ENCODE measurements at regions not wholly inside any gene's neighbourhood (a gene's known extent, or its start where the extent isn't known, plus 50 kb on each side); places are given as distances from the start of the nearest gene placed in this dataset.
A peak's percentile ranks its signal among the peaks of the same experiment; 100 is the strongest.
"Not testable (repeated sequence)": the region's sequence is repeated elsewhere in the genome, so short reads cannot be mapped to it uniquely, and the experiment has no call there.

GRCh38 chr13:109940637-109941036 lies 154.3 kb upstream of the IRS2 start:
- Histone ChIP-seq H3K9me3 (no peaks in the 10 kb centered on the region), H3K4me1 (no peaks in the 10 kb centered on the region), H3K36me3 (no peaks in the 10 kb centered on the region), H3K27me3 (no peaks in the 10 kb centered on the region), H3K27ac (no peak overlapping the region), H3K4me3 (no peak overlapping the region)
- TF ChIP-seq CTCF (IDR thresholded peaks at IDR 0.05) = no peak
- intact Hi-C loops (cut with DNase I) = no loop called here
- DNase-seq (ENCODE audit: low spot score in 2 of 2) = no peak

- no peak for DNase-seq (ENCODE audit: low spot score in 2 of 2)
- Histone ChIP-seq H3K9me3 (no peaks in the 10 kb centered on the region), H3K4me1 (no peaks in the 10 kb centered on the region), H3K27me3 (no peaks in the 10 kb centered on the region), H3K4me3 (no peak overlapping the region), H3K36me3 (no peaks in the 10 kb centered on the region), H3K27ac (no peak overlapping the region)
- intact Hi-C loops (cut with DNase I) = no loop called here
- no peak for TF ChIP-seq CTCF (IDR thresholded peaks at IDR 0.05)
Measured at GRCh38 chr13:109939838-109940237, 153.5 kb upstream of the IRS2 start.

DNA sequence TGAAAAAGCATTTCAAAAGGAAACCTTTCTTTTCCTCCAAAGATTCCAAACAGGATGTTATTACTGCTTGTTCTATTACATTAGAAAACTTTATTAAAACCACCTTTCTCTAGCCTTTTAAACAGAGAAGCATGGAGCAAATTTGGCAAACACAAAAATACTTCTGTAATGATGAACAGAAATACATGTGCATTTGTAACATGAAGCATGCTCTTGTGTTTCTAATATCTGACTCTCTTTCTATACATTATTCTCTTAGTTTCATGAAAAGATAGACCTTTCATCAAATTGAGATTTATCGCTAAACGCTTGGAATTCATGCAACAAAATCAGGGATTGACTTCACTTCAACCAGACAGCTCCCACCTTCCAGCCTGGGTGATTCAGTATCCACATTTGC lies 152.8 kb upstream of the IRS2 start:
- no peaks in the 10 kb centered on the region for H3K27me3 ChIP-seq
- H3K27ac ChIP-seq = no peak overlapping the region
- no peaks in the 10 kb centered on the region for H3K9me3 ChIP-seq
- TF ChIP-seq CTCF (IDR thresholded peaks at IDR 0.05) = no peak
- H3K36me3 ChIP-seq = no peaks in the 10 kb centered on the region
- H3K4me3 ChIP-seq = no peak overlapping the region
- no peaks in the 10 kb centered on the region for H3K4me1 ChIP-seq
- intact Hi-C loops (cut with DNase I) = no loop called here
- DNase-seq (ENCODE audit: low spot score in 2 of 2) = no peak

- intact Hi-C loops (cut with DNase I) = no loop called here
Measured at GRCh38 chr13:109938255-109938936, 152.0 kb upstream of the IRS2 start.

GRCh38 chr13:109934520-109934919 lies 148.1 kb upstream of the IRS2 start:
- H3K9me3 ChIP-seq; intact Hi-C loops (cut with DNase I); H3K36me3 ChIP-seq; DNase-seq (ENCODE audit: low spot score in 2 of 2); H3K27ac ChIP-seq; H3K27me3 ChIP-seq; H3K4me3 ChIP-seq; H3K4me1 ChIP-seq: not testable (repeated sequence)

More at GRCh38 chr13:109938255-109938936, 152.0 kb upstream of the IRS2 start:
- H3K27me3 ChIP-seq = no peaks in the 10 kb centered on the region
- no peaks in the 10 kb centered on the region for H3K9me3 ChIP-seq
- H3K36me3 ChIP-seq = no peaks in the 10 kb centered on the region
- TF ChIP-seq CTCF (IDR thresholded peaks at IDR 0.05) = no peak
- peak overlapping the region; percentile 16 to 17 for H3K27ac ChIP-seq
- H3K4me3 ChIP-seq = no peak overlapping the region
- DNase-seq (ENCODE audit: low spot score in 2 of 2) = no peak
- no peaks in the 10 kb centered on the region for H3K4me1 ChIP-seq

- H3K4me3 ChIP-seq = no peak overlapping the region
- DNase-seq (ENCODE audit: low spot score in 2 of 2) = no peak
- H3K4me1 ChIP-seq = no peaks in the 10 kb centered on the region
- H3K27me3 ChIP-seq = no peaks in the 10 kb centered on the region
- H3K36me3 ChIP-seq = no peaks in the 10 kb centered on the region
- no peak for TF ChIP-seq CTCF (IDR thresholded peaks at IDR 0.05)
- no peak overlapping the region for H3K27ac ChIP-seq
- intact Hi-C loops (cut with DNase I) = no loop called here
- H3K9me3 ChIP-seq = no peaks in the 10 kb centered on the region
Measured at GRCh38 chr13:109933476-109933875, 147.1 kb upstream of the IRS2 start.

Data from ascending aorta (tissue), 2 donors.